ENCODE measurements at regions not wholly inside any gene's neighbourhood (a gene's known extent, or its start where the extent isn't known, plus 50 kb on each side); places are given as distances from the start of the nearest gene placed in this dataset.

- Histone ChIP-seq H3K4me1 (no peaks in the 10 kb centered on the region), H3K9me3 (no peaks in the 10 kb centered on the region), H3K27me3 (peaks cover 3 to 35% of the 10 kb centered on the region in 2 donors), H3K36me3 (no peaks in the 10 kb centered on the region), H3K27ac (no peak overlapping the region), H3K4me3 (no peak overlapping the region)
- peak; percentile 76 to 78 for TF ChIP-seq CTCF (IDR thresholded peaks at IDR 0.05)
- ATAC-seq, result peak; percentile 100
- intact Hi-C loops (cut with DNase I), result loop anchor here in 1 of 2 donors (10.0 kb wide), 1 partner anchor 172 kb away; no protein-coding TSS in a partner anchor
- peak in 2 of 4 donors; percentile 51 to 61 for DNase-seq
Observed at GRCh38 chr12:13362260-13362841, 165.8 kb downstream of the EMP1 start.

- ATAC-seq (no peak), DNase-seq (no peak)
- intact Hi-C loops (cut with DNase I), result loop anchor here in 1 of 2 donors (10.0 kb wide), 1 partner anchor 175 kb away; no protein-coding TSS in a partner anchor
Observed at GRCh38 chr12:13359636-13360035, 163.1 kb downstream of the EMP1 start.

GRCh38 chr12:13358391-13358905 lies 161.9 kb downstream of the EMP1 start:
- DNase-seq (no peak), ATAC-seq (no peak)
- intact Hi-C loops (cut with DNase I), result no loop called here
- no peaks in the 10 kb centered on the region for H3K4me1 ChIP-seq
- peaks cover 3 to 29% of the 10 kb centered on the region in 2 donors for H3K27me3 ChIP-seq
- H3K27ac ChIP-seq, result no peak overlapping the region
- no peaks in the 10 kb centered on the region for H3K36me3 ChIP-seq
- no peak for TF ChIP-seq CTCF (IDR thresholded peaks at IDR 0.05)
- no peaks in the 10 kb centered on the region for H3K9me3 ChIP-seq
- no peak overlapping the region for H3K4me3 ChIP-seq

More at GRCh38 chr12:13359636-13360035, 163.1 kb downstream of the EMP1 start:
- Histone ChIP-seq H3K9me3 (no peaks in the 10 kb centered on the region), H3K27ac (no peak overlapping the region), H3K4me3 (no peak overlapping the region), H3K4me1 (no peaks in the 10 kb centered on the region), H3K27me3 (peaks cover 3 to 29% of the 10 kb centered on the region in 2 donors), H3K36me3 (no peaks in the 10 kb centered on the region)
- no peak for TF ChIP-seq CTCF (IDR thresholded peaks at IDR 0.05)

- H3K4me1 ChIP-seq, result no peaks in the 10 kb centered on the region
- no peak overlapping the region for H3K27ac ChIP-seq
- H3K27me3 ChIP-seq, result no peaks in the 10 kb centered on the region
- TF ChIP-seq CTCF (IDR thresholded peaks at IDR 0.05), result no peak
- DNase-seq (no peak), ATAC-seq (no peak)
- H3K4me3 ChIP-seq, result no peak overlapping the region
- intact Hi-C loops (cut with DNase I), result no loop called here
- no peaks in the 10 kb centered on the region for H3K9me3 ChIP-seq
- no peaks in the 10 kb centered on the region for H3K36me3 ChIP-seq
Observed at GRCh38 chr12:13350946-13351345, 154.4 kb downstream of the EMP1 start.

- no peak for ATAC-seq
Observed at GRCh38 chr12:13350381-13350780, 153.9 kb downstream of the EMP1 start.

More at GRCh38 chr12:13350381-13350780, 153.9 kb downstream of the EMP1 start:
- no peak for TF ChIP-seq CTCF (IDR thresholded peaks at IDR 0.05)
- H3K27ac ChIP-seq, result no peak overlapping the region
- no peaks in the 10 kb centered on the region for H3K36me3 ChIP-seq
- H3K4me3 ChIP-seq, result no peak overlapping the region
- no peaks in the 10 kb centered on the region for H3K4me1 ChIP-seq
- H3K9me3 ChIP-seq, result no peaks in the 10 kb centered on the region
- DNase-seq, result no peak
- no peaks in the 10 kb centered on the region for H3K27me3 ChIP-seq
- intact Hi-C loops (cut with DNase I), result no loop called here
